UCSD-AML1 (cell line): ENCODE measurements at regions not wholly inside any gene's neighbourhood (a gene's known extent, or its start where the extent isn't known, plus 50 kb on each side); places are given as distances from the start of the nearest gene placed in this dataset.
"Not testable (repeated sequence)": the region's sequence is repeated elsewhere in the genome, so short reads cannot be mapped to it uniquely, and the experiment has no call there.

Source experiments
- DNase-seq: peaks from one replicate; lab custom pipeline; 2025; ENCODE audit not compliant: unreplicated experiment; lab: John Stamatoyannopoulos, UW

GRCh38 chr3:177871267-177871666 is 665.0 kb upstream of the KCNMB2 start:
- not testable (repeated sequence) for DNase-seq

GRCh38 chr3:177878192-177878591 is 658.0 kb upstream of the KCNMB2 start:
- no peak for DNase-seq

GRCh38 chr3:177878957-177879356 is 657.3 kb upstream of the KCNMB2 start:
- DNase-seq: no peak

GRCh38 chr3:177881351-177881750 is 654.9 kb upstream of the KCNMB2 start:
- no peak for DNase-seq

- DNase-seq: no peak
These were observed 654.0 kb upstream of the KCNMB2 start for GRCh38 chr3:177882124-177882648.

DNA sequence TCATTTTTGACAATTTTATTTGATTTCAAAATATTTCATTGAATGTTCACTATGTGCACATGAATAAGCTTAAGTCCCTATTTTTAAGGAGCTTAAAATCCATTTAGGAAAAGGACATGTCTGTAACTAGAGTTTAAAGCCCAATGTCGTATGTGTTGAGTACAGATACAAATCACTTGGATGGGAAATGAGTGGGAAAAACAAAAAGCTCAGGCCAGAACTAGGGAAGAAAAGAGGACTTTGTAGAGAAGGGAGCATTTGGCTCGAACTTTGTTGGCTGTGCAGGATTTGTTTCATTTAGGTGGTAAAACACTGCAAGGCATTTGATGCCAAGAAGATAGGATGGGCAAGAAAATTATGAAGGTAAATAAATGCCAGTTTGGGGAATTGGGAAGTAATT is 653.1 kb upstream of the KCNMB2 start:
- no peak for DNase-seq

GRCh38 chr3:177883957-177884356 is 652.3 kb upstream of the KCNMB2 start:
- no peak for DNase-seq

DNA sequence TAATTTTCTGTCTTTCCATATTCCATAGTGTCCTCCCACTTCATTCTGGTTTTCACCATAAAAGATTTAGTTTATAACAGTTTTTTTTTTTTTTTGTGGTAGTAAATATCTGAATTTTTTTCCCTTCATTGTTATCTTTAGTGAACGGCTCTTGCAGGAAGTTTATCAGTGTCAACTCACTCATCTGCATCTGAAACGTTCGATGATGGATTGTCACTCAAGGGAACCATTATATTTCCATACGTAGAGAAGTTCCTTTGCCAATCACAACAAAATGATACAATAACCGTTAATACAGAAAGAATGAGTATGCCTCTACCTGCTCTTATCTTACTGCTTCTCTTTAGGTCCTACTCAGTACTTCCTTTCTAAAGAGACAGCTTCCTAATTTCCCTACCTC is 651.2 kb upstream of the KCNMB2 start:
- DNase-seq: no peak

DNA sequence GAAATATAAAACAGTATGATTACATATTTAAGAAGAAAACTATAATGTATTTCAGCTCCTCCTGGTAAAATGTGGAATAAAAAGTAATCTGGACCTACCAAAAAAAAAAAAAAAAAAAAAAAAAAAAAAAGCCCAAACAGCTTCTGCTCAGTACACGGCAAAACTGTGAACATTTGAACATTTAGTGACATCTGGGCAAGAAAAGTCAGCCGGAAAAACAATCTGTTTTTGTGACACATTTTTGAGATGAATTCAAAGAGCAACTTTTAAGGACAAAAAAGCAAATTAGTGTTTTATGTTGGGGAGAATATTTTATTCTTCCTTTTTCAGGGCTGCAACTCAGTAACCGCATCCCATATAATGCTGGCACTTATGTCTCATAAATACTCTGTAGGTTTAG is 649.7 kb upstream of the KCNMB2 start:
- no peak for DNase-seq

- no peak for DNase-seq
These were observed 648.8 kb upstream of the KCNMB2 start for GRCh38 chr3:177887475-177887874.

DNA sequence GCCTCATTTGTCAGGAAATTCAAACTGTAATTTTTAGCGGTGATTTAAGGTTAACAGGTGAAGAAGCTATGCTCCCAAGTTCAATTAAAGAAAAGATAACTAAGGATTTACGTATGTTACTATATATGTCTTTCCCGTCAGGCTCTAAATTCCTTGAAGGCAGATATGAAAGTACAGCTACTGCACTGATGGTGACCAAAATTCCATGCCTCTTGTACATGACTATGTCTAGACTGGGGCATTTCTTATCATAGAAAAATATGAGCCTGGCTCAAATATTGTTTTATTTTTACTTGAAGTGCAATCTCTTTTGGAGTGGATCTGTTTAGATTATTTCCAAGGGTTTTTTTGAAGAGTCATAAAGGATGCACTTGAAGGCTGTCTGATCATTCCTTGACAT is 647.1 kb upstream of the KCNMB2 start:
- no peak for DNase-seq

DNA sequence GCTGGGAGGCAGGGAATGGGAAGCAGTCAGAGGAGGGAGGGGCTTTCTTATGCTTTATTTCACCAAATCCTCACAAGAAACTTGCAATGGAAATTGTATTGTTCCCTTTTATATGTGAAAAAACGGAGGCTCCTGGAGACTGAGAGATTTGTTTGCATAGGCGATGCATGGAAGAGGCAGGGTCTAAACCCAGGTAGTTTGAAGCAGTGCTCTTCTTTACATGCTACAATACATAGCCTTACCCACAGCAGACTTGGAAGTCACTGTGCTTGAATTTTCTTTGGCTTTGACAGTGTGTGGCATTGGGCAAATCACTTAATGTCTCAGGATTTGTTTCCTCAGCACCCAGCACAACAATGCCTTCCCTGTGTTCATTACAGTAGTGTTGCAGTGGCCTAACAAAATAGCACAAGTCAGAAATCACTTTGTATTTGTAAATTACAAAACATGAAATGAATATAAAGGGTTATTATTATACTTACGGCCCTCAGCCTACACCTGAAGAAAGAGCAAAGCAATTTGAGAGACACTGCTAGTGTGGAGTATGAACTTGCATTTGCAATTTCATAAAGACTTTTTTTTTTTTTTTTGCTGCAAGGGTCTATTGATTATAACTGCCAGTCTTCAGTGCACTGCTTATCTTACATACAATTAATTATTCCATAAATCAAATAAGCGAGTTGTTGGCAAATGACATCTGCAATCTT is 646.4 kb upstream of the KCNMB2 start:
- no peak for DNase-seq

DNA sequence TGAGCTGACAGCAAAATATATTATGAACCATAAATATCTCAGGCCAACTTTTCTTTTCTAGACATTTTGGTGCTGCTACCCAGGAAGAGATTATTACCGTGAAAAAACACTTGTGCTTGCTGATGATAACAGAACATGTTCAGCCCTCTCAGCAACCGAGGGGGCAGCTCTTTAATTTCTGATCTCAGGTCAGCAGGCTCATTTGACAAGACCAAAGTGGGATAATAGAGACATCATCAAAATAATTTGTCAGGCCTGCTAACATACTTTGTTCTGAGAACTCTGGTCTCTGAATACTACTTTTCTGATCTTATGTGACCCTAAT is 645.9 kb upstream of the KCNMB2 start:
- no peak for DNase-seq

GRCh38 chr3:177891569-177891968 is 644.7 kb upstream of the KCNMB2 start:
- not testable (repeated sequence) for DNase-seq

GRCh38 chr3:177893331-177893730 is 642.9 kb upstream of the KCNMB2 start:
- no peak for DNase-seq

- no peak for DNase-seq
These were observed 642.0 kb upstream of the KCNMB2 start for GRCh38 chr3:177894081-177894728.

GRCh38 chr3:177898185-177898584 is 638.1 kb upstream of the KCNMB2 start:
- no peak for DNase-seq

- no peak for DNase-seq
These were observed 636.8 kb upstream of the KCNMB2 start for GRCh38 chr3:177899275-177900067.

GRCh38 chr3:177902876-177903275 is 633.4 kb upstream of the KCNMB2 start:
- no peak for DNase-seq

GRCh38 chr3:177904621-177905020 is 631.6 kb upstream of the KCNMB2 start:
- DNase-seq: no peak

DNA sequence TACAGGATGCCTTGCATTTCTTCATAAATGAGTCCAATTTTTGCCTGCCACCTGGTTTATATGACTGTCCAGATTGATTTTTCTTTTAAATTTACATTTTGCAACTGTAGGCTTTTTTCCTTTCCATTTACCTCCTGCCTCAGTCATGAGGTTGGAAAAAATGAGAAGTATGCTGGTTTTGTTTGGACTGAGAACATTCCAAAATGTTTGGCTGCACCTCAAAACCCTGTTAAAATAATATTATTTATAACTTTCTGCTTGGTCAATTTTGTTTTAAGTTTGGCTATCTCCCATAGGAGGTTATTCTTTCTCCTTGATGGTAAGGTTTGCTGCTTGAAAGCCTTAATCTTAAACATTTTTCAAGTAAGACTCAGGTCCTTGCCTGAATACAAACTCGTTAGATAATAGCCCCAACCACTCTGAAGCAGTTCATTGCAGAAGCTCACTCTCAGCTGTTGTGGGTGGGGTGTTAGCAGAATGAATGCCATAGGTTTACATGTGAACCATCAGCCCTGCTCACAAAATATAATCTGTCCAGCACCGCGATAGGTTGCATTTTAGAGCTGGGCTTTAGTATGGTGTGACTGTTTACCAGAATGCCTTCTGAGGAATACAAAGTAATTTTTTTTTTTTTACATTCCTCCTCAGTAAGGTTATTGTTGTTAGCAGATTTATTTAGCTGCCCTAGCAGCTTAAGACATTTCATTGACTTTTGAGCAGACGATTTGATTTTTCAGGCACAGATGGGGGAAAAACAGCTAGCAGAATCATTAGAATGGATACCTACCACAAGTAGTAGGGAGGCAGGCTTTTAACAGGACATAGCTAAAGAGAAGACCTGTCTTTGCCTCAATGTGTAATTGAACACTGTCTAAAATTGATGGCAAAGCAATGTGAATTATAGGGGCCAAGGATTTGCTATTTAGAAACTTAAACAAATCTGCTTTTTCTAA is 630.8 kb upstream of the KCNMB2 start:
- DNase-seq: no peak
